ENCODE measurements at regions not wholly inside any gene's neighbourhood (a gene's known extent, or its start where the extent isn't known, plus 50 kb on each side); places are given as distances from the start of the nearest gene placed in this dataset.

GRCh38 chr22:19599626-19600243 is 75.5 kb upstream of the CLDN5 start (continued):
- TF ChIP-seq ZBTB40 (IDR thresholded peaks at IDR 0.05) = no peak
- no peak for TF ChIP-seq ZBTB40 (CRISPR knock-in tag; IDR thresholded peaks at IDR 0.05)
- TF ChIP-seq IRF2 (CRISPR knock-in tag; IDR thresholded peaks at IDR 0.05) = peak; percentile 22; the same call in 1 of the 2 replicates
- TF ChIP-seq FOXA1 (IDR thresholded peaks at IDR 0.05; ENCODE audit: borderline replicate concordance) = no peak
- TF ChIP-seq TOE1 (IDR thresholded peaks at IDR 0.05; ENCODE audit: borderline replicate concordance) = no peak
- no peak for TF ChIP-seq TOE1 (CRISPR knock-in tag; IDR thresholded peaks at IDR 0.05; ENCODE audit: borderline replicate concordance, low read depth)
- TF ChIP-seq ZNF764 (CRISPR knock-in tag; IDR thresholded peaks at IDR 0.05; ENCODE audit: low read depth) = 0 out of 2 replicates have a peak, but pooled peaks have one; percentile 40
- no peak for TF ChIP-seq PHB2 (IDR thresholded peaks at IDR 0.05; ENCODE audit: low read depth)
- TF ChIP-seq ZNF436 (CRISPR knock-in tag; IDR thresholded peaks at IDR 0.05) = 0 out of 2 replicates have a peak, but pooled peaks have one; percentile 19
- 0 out of 2 replicates have a peak, but pooled peaks have one; percentile 21 for TF ChIP-seq CEBPZ (IDR thresholded peaks at IDR 0.05; ENCODE audit: borderline replicate concordance, low read depth, low read length)
- no peak for TF ChIP-seq DLX4 (CRISPR knock-in tag; IDR thresholded peaks at IDR 0.05)
- TF ChIP-seq ASH1L (IDR thresholded peaks at IDR 0.05; ENCODE audit: borderline replicate concordance, low read depth, partially characterized antibody) = no peak
- TF ChIP-seq NR4A1 (CRISPR knock-in tag; IDR thresholded peaks at IDR 0.05) = 0 out of 2 replicates have a peak, but pooled peaks have one; percentile 30
- no peak for TF ChIP-seq NR4A1 (tag; IDR thresholded peaks at IDR 0.05)
- TF ChIP-seq MAX (CRISPR knock-in tag; IDR thresholded peaks at IDR 0.05) = peak; percentile 44; the same call in 1 of the 2 replicates
